ENCODE measurements at regions not wholly inside any gene's neighbourhood (a gene's known extent, or its start where the extent isn't known, plus 50 kb on each side); places are given as distances from the start of the nearest gene placed in this dataset.

DNA sequence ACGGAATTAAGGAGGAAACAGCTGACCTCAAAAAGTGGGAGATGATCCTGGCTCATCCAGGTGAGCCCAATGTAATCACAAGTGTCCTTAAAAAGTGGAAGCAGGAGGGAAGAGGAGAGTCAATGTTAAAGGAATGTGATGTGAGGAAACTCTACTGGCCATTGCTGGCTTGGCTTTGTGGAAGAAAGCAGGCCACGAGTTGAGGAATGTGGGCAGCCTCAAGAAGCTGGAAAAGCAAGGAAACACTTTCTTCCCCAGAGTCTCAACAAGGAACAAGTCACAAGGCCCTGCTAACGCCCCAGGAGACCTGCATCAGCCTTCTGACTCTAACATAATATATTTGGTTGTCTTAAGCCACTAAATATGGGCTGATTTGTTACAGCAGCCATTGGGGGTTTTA lies 252.8 kb downstream of the PSAT1 start:
- TF ChIP-seq CTCF (IDR thresholded peaks at IDR 0.05) (no peak), ZFX (IDR thresholded peaks at IDR 0.05; ENCODE audit: borderline replicate concordance) (no peak)

Data from 22Rv1 (cell line).